Progenitor cell of endocrine pancreas (in vitro differentiated cells): ENCODE measurements at regions not wholly inside any gene's neighbourhood (a gene's known extent, or its start where the extent isn't known, plus 50 kb on each side); places are given as distances from the start of the nearest gene placed in this dataset.

ENCODE experiments used
- DNase-seq: peaks from one replicate; pipeline ENCODE4 v3.0.0; 2021; ENCODE audit warnings: low spot score; ENCODE audit not compliant: unreplicated experiment
- H3K27ac Mint-ChIP-seq: 2 replicates; pipeline ENCODE4 v1.8.0; 2021; ENCODE audit warnings: mild to moderate bottlenecking, moderate library complexity, mixed read lengths
- H3K27me3 Mint-ChIP-seq: 2 replicates; pipeline ENCODE4 v1.8.0; 2021; ENCODE audit warnings: mixed read lengths
- H3K36me3 Mint-ChIP-seq: 2 replicates; pipeline ENCODE4 v1.8.0; 2022; ENCODE audit warnings: mixed read lengths; ENCODE audit not compliant: insufficient read depth
- H3K4me1 Mint-ChIP-seq: 2 replicates; pipeline ENCODE4 v1.8.0; 2021; ENCODE audit warnings: low read depth, mixed read lengths
- H3K4me3 Mint-ChIP-seq: 2 replicates; pipeline ENCODE4 v1.8.0; 2021; ENCODE audit warnings: low read depth, mild to moderate bottlenecking, moderate library complexity, mixed read lengths
- H3K9me3 Mint-ChIP-seq: 2 replicates; pipeline ENCODE4 v1.8.0; 2021; ENCODE audit warnings: low read depth, mixed read lengths
- CTCF ChIP-seq: fragments of 200-600 bp; sonication (generic); IDR thresholded peaks from one replicate; pipeline ENCODE4 v1.5.0; 2021; ENCODE audit warnings: antibody characterized with exemption, mild to moderate bottlenecking; ENCODE audit not compliant: unreplicated experiment

GRCh38 chr18:45285251-45285650 lies 330.0 kb upstream of the SLC14A2 start:
- Mint-ChIP-seq H3K9me3 (no peaks in the 10 kb centered on the region), H3K36me3 (no peaks in the 10 kb centered on the region)

GRCh38 chr18:45286431-45286830 lies 328.8 kb upstream of the SLC14A2 start:
- Mint-ChIP-seq H3K4me1 (peaks cover 8% of the 10 kb centered on the region), H3K36me3 (no peaks in the 10 kb centered on the region)
- TF ChIP-seq CTCF, result no peak

More at GRCh38 chr18:45285251-45285650, 330.0 kb upstream of the SLC14A2 start:
- Mint-ChIP-seq H3K4me1 (peaks cover 8% of the 10 kb centered on the region), H3K27me3 (peaks cover 38% of the 10 kb centered on the region), H3K27ac (no peak overlapping the region), H3K4me3 (no peak overlapping the region)
- DNase-seq, result no peak
- TF ChIP-seq CTCF, result no peak

DNA sequence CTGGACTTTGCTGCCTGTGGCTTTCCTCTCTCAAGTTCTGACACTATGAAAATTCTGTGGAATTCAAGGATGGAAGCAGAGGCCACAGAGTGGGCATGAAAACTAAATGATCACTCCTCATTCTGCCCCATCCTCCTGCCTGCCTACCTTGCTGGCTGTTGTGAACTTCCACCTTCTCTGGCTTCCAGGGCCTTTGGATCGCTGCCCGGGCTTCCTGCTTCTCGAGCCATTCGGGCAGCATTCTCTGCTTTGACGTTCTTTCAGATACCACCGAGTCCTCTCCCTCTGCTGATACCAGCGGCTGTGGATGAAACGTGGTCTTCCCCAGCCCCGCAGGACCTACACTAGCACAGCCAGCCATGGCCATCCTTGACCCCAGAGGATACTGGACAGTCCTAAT lies 327.7 kb upstream of the SLC14A2 start:
- peaks cover 10% of the 10 kb centered on the region for H3K4me1 Mint-ChIP-seq
- TF ChIP-seq CTCF, result no peak
- DNase-seq, result no peak
- H3K9me3 Mint-ChIP-seq, result no peaks in the 10 kb centered on the region
- H3K36me3 Mint-ChIP-seq, result no peaks in the 10 kb centered on the region
- no peak overlapping the region for H3K27ac Mint-ChIP-seq
- H3K4me3 Mint-ChIP-seq, result no peak overlapping the region
- H3K27me3 Mint-ChIP-seq, result peaks cover 27% of the 10 kb centered on the region

More at GRCh38 chr18:45286431-45286830, 328.8 kb upstream of the SLC14A2 start:
- no peak for DNase-seq
- Mint-ChIP-seq H3K4me3 (no peak overlapping the region), H3K9me3 (no peaks in the 10 kb centered on the region), H3K27ac (no peak overlapping the region), H3K27me3 (peaks cover 30% of the 10 kb centered on the region)

- peaks cover 10% of the 10 kb centered on the region for H3K4me1 Mint-ChIP-seq
- H3K36me3 Mint-ChIP-seq, result no peaks in the 10 kb centered on the region
- H3K27ac Mint-ChIP-seq, result no peak overlapping the region
- H3K9me3 Mint-ChIP-seq, result no peaks in the 10 kb centered on the region
- peaks cover 27% of the 10 kb centered on the region for H3K27me3 Mint-ChIP-seq
- TF ChIP-seq CTCF, result no peak
- H3K4me3 Mint-ChIP-seq, result no peak overlapping the region
- no peak for DNase-seq
Observed at GRCh38 chr18:45290364-45290763, 324.9 kb upstream of the SLC14A2 start.

- Mint-ChIP-seq H3K27me3 (peaks cover 29% of the 10 kb centered on the region), H3K27ac (no peak overlapping the region)
Observed at GRCh38 chr18:45291621-45292615, 323.4 kb upstream of the SLC14A2 start.

More at GRCh38 chr18:45291621-45292615, 323.4 kb upstream of the SLC14A2 start:
- no peak for DNase-seq
- no peak for TF ChIP-seq CTCF
- H3K4me3 Mint-ChIP-seq, result no peak overlapping the region
- H3K36me3 Mint-ChIP-seq, result no peaks in the 10 kb centered on the region
- H3K4me1 Mint-ChIP-seq, result peaks cover 9% of the 10 kb centered on the region
- H3K9me3 Mint-ChIP-seq, result no peaks in the 10 kb centered on the region
